ENCODE measurements at regions not wholly inside any gene's neighbourhood (a gene's known extent, or its start where the extent isn't known, plus 50 kb on each side); places are given as distances from the start of the nearest gene placed in this dataset.

GRCh38 chr6:80608881-80609280, 502.4 kb downstream of the BCKDHB start (continued):
- TF ChIP-seq CEBPB (IDR thresholded peaks at IDR 0.05) (no peak), MYC (IDR thresholded peaks at IDR 0.05; ENCODE audit: borderline replicate concordance, low read length) (no peak), JUN (IDR thresholded peaks at IDR 0.05) (no peak)

GRCh38 chr6:80607811-80608391, 501.4 kb downstream of the BCKDHB start:
- no peaks in the 10 kb centered on the region for H3K9me3 ChIP-seq
- H3K27ac ChIP-seq = no peak overlapping the region
- H3K4me3 ChIP-seq = no peak overlapping the region
- ChIA-PET CTCF (interaction anchor here (0.6 kb wide), 1 partner anchor 233 kb away, joined by 3 read pairs; no protein-coding TSS in a partner anchor), POLR2A (no interaction called here)
- peaks cover 14% of the 10 kb centered on the region; the same call in 2 of the 3 replicates for H3K4me1 ChIP-seq
- TF ChIP-seq HOXB13 (CRISPR knock-in tag; IDR thresholded peaks at IDR 0.05; ENCODE audit: low read depth) (no peak), ZC3H11A (IDR thresholded peaks at IDR 0.05) (no peak), CEBPB (IDR thresholded peaks at IDR 0.05) (peak; percentile 55 to 63; a peak in 2 of 4 replicates), NR3C1 (IDR thresholded peaks at IDR 0.05) (no peak), CBX8 (IDR thresholded peaks at IDR 0.05) (no peak), FOSL2 (IDR thresholded peaks at IDR 0.05) (no peak), FOSL2 (CRISPR knock-in tag; IDR thresholded peaks at IDR 0.05) (0 out of 2 replicates have a peak, but pooled peaks have one; percentile 13)
- DNase-seq (ENCODE audit: low read depth in 1 of 2, low spot score in 1 of 2) = peak in 1 of 2 experiments; percentile 26
- FAIRE-seq = no peak
- H3K4me2 ChIP-seq = peak overlapping the region; percentile 37; the same call in 2 of the 3 replicates
- 17% methylated on average over 4 of the region's 4 CpGs for WGBS (ENCODE audit: missing lambda C conversion rate)
- peak; percentile 64 to 76; a peak in 5 of 6 replicates for ATAC-seq

- Histone ChIP-seq H3K4me3 (no peak overlapping the region), H3K9me3 (no peaks in the 10 kb centered on the region), H3K4me1 (peaks cover 11% of the 10 kb centered on the region; the same call in 2 of the 3 replicates), H3K27ac (no peak overlapping the region), H3K4me2 (no peak overlapping the region)
- ATAC-seq = peak; percentile 54 to 67; a peak in 3 of 6 replicates
- POLR2A ChIA-PET = no interaction called here
- WGBS (ENCODE audit: missing lambda C conversion rate) = 5% methylated on average over 4 of the region's 4 CpGs
- CTCF ChIA-PET = interaction anchor here (0.7 to 1.4 kb wide), 4 partner anchors 8 to 1413 kb away, joined by 3 to 4 read pairs (median 3); no protein-coding TSS in a partner anchor
- FAIRE-seq = no peak
- peak in 1 of 2 experiments; percentile 14 for DNase-seq (ENCODE audit: low read depth in 1 of 2, low spot score in 1 of 2)
- TF ChIP-seq ZC3H11A (IDR thresholded peaks at IDR 0.05) (no peak), JUNB (IDR thresholded peaks at IDR 0.05) (no peak), SMC3 (IDR thresholded peaks at IDR 0.05) (peak; percentile 65), CEBPB (IDR thresholded peaks at IDR 0.05) (no peak), ATOH8 (CRISPR knock-in tag; IDR thresholded peaks at IDR 0.05; ENCODE audit: low read depth) (no peak), PHF8 (IDR thresholded peaks at IDR 0.05; ENCODE audit: borderline replicate concordance, low read depth) (no peak), HOXA7 (CRISPR knock-in tag; IDR thresholded peaks at IDR 0.05) (no peak), EHMT2 (IDR thresholded peaks at IDR 0.05; ENCODE audit: low read depth) (no peak), BHLHE40 (IDR thresholded peaks at IDR 0.05; ENCODE audit: low read depth, low read length) (no peak), TP53 (CRISPR knock-in tag; IDR thresholded peaks at IDR 0.05) (no peak), MAX (IDR thresholded peaks at IDR 0.05) (no peak), RAD21 (conservative IDR thresholded peaks at IDR 0.05 in 1 of 2, IDR thresholded peaks at IDR 0.05 in 1 of 2) (peak; percentile 53 to 59; a peak in 4 of 5 replicates), CTCF (IDR thresholded peaks at IDR 0.05) (peak; percentile 52), HMGXB4 (CRISPR knock-in tag; IDR thresholded peaks at IDR 0.05; ENCODE audit: borderline replicate concordance) (no peak), MYC (IDR thresholded peaks at IDR 0.05; ENCODE audit: borderline replicate concordance, low read length) (no peak), ZSCAN20 (CRISPR knock-in tag; IDR thresholded peaks at IDR 0.05) (no peak), CHD4 (IDR thresholded peaks at IDR 0.05; ENCODE audit: borderline replicate concordance) (no peak), PBX3 (IDR thresholded peaks at IDR 0.05) (no peak)
Observed at GRCh38 chr6:80605165-80605989, 498.9 kb downstream of the BCKDHB start.
